ENCODE measurements at regions not wholly inside any gene's neighbourhood (a gene's known extent, or its start where the extent isn't known, plus 50 kb on each side); places are given as distances from the start of the nearest gene placed in this dataset.

GRCh38 chr1:234975941-234976860, 152.4 kb downstream of the TOMM20 start:
- ChIA-PET CTCF (ENCODE audit: unreplicated experiment) (interaction anchor here (0.6 to 2.9 kb wide), 6 partner anchors 11 to 363 kb away, joined by 3 to 11 read pairs (median 4); no protein-coding TSS in a partner anchor), POLR2A (interaction anchor here (0.6 to 8.0 kb wide), 14 partner anchors 11 to 363 kb away, joined by 3 to 120 read pairs (median 4); no protein-coding TSS in a partner anchor)
- no peaks in the 10 kb centered on the region for H3K9me3 ChIP-seq (ENCODE audit: low read length)
- H3K4me2 ChIP-seq (ENCODE audit: low read length): no peak overlapping the region
- H3K27ac ChIP-seq (ENCODE audit: low read depth, low read length, poor library complexity, severe bottlenecking): peak overlapping the region; percentile 92
- no TSS peak for BruUV-seq (replicated peaks)
- H2AFZ ChIP-seq (ENCODE audit: low read length): peak overlapping the region; percentile 76; the same call in 1 of the 2 replicates
- H4K20me1 ChIP-seq (ENCODE audit: insufficient read depth, low read length): no peaks in the 10 kb centered on the region
- DNase-seq (ENCODE audit: low spot score): no peak
- H3K4me1 ChIP-seq (ENCODE audit: insufficient read depth, low read length, poor library complexity, severe bottlenecking): peaks cover 84% of the 10 kb centered on the region
- H3K4me3 ChIP-seq (ENCODE audit: low read depth, low read length, poor library complexity, severe bottlenecking): no peak overlapping the region
- no peak for TF ChIP-seq EZH2phosphoT487 (IDR thresholded peaks at IDR 0.05; ENCODE audit: borderline replicate concordance, low read depth, low read length)
- TF ChIP-seq CTCF (conservative IDR thresholded peaks at IDR 0.05; ENCODE audit: low read length): no peak
- intact Hi-C loops (cut with micrococcal nuclease; ENCODE audit: unreplicated experiment): loop anchor here (5.0 kb wide), 2 partner anchors 86 to 364 kb away; partner anchors contain the start of gene IRF2BP2
- no peaks in the 10 kb centered on the region for H3K9me2 ChIP-seq (ENCODE audit: insufficient read depth, low read length)
- no peaks in the 10 kb centered on the region for H3K79me2 ChIP-seq (ENCODE audit: insufficient read depth, low read depth, low read length)
- H3K36me3 ChIP-seq (ENCODE audit: insufficient read depth, low read length): no peaks in the 10 kb centered on the region

- no peaks in the 10 kb centered on the region for H3K36me3 ChIP-seq (ENCODE audit: insufficient read depth, low read length)
- H3K27ac ChIP-seq (ENCODE audit: low read depth, low read length, poor library complexity, severe bottlenecking): no peak overlapping the region
- H3K9me2 ChIP-seq (ENCODE audit: insufficient read depth, low read length): no peaks in the 10 kb centered on the region
- no peak overlapping the region for H2AFZ ChIP-seq (ENCODE audit: low read length)
- no TSS peak for BruUV-seq (replicated peaks)
- no peak overlapping the region for H3K4me2 ChIP-seq (ENCODE audit: low read length)
- intact Hi-C loops (cut with micrococcal nuclease; ENCODE audit: unreplicated experiment): loop anchor here (5.0 kb wide), 2 partner anchors 87 to 363 kb away; partner anchors contain the start of gene IRF2BP2
- ChIA-PET CTCF (ENCODE audit: unreplicated experiment) (interaction anchor here (2.2 kb wide), 1 partner anchor 20 kb away, joined by 7 read pairs; no protein-coding TSS in a partner anchor), POLR2A (interaction anchor here (0.6 to 8.0 kb wide), 15 partner anchors 9 to 375 kb away, joined by 3 to 120 read pairs (median 5); no protein-coding TSS in a partner anchor)
- H4K20me1 ChIP-seq (ENCODE audit: insufficient read depth, low read length): no peaks in the 10 kb centered on the region
- H3K4me3 ChIP-seq (ENCODE audit: low read depth, low read length, poor library complexity, severe bottlenecking): no peak overlapping the region
- H3K79me2 ChIP-seq (ENCODE audit: insufficient read depth, low read depth, low read length): no peaks in the 10 kb centered on the region
- peaks cover 84% of the 10 kb centered on the region for H3K4me1 ChIP-seq (ENCODE audit: insufficient read depth, low read length, poor library complexity, severe bottlenecking)
- TF ChIP-seq EZH2phosphoT487 (IDR thresholded peaks at IDR 0.05; ENCODE audit: borderline replicate concordance, low read depth, low read length) (no peak), CTCF (conservative IDR thresholded peaks at IDR 0.05; ENCODE audit: low read length) (no peak)
- DNase-seq (ENCODE audit: low spot score): no peak
- no peaks in the 10 kb centered on the region for H3K9me3 ChIP-seq (ENCODE audit: low read length)
Measured at GRCh38 chr1:234975122-234975940, 153.3 kb downstream of the TOMM20 start.

All from OCI-LY7 (cell line).